ENCODE measurements at regions not wholly inside any gene's neighbourhood (a gene's known extent, or its start where the extent isn't known, plus 50 kb on each side); places are given as distances from the start of the nearest gene placed in this dataset.

DNA sequence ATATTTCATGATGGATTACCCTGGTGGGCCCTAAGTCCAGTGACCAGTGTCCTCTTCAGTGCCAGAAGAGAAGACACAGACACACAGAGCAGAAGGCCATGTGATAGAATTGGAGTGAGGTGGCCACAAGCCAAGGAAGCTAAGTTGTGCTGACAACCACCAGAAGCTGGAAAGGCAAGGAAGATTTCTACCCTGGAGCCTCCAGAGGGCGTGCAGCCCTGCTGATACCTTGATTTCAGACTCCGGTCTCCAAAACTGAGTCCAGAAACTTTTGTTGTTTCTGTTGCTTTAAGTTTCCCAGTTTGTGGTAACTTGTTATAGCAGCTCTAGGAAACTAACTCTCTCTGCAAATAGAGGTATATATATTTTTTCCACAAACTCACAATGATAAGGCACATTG lies 396.6 kb upstream of the ASIC2 start:
- TF ChIP-seq, protein P1, sequence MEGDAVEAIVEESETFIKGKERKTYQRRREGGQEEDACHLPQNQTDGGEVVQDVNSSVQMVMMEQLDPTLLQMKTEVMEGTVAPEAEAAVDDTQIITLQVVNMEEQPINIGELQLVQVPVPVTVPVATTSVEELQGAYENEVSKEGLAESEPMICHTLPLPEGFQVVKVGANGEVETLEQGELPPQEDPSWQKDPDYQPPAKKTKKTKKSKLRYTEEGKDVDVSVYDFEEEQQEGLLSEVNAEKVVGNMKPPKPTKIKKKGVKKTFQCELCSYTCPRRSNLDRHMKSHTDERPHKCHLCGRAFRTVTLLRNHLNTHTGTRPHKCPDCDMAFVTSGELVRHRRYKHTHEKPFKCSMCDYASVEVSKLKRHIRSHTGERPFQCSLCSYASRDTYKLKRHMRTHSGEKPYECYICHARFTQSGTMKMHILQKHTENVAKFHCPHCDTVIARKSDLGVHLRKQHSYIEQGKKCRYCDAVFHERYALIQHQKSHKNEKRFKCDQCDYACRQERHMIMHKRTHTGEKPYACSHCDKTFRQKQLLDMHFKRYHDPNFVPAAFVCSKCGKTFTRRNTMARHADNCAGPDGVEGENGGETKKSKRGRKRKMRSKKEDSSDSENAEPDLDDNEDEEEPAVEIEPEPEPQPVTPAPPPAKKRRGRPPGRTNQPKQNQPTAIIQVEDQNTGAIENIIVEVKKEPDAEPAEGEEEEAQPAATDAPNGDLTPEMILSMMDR (IDR thresholded peaks at IDR 0.05): no peak

DNA sequence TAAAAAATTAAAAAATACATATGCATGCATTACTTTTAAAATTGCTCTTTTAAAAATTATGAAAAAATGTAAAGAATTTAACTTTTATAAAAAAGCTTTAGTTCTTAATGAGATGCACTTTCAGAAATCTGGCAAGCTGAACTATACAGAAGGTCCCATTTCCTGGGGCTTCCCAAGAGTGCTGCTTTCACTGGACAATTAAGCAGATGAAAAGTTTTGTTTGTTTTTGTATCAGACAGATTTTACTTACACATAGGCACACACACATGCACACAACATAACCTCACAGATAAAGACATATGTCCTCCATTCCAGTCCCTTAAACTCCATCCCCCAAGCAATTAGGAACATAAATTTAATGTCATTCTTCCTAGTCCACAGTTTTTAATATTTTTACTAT lies 402.3 kb upstream of the ASIC2 start:
- Histone ChIP-seq H3K27me3 (peaks cover 62% of the 10 kb centered on the region), H3K4me1 (ENCODE audit: control insufficient read depth in 1 of 2, insufficient read depth in 1 of 2, low read depth in 1 of 2, low read length in 1 of 2) (no peaks in the 10 kb centered on the region), H3K4me3 (ENCODE audit: low read depth in 1 of 2, low read length in 1 of 2) (no peak overlapping the region), H3K27ac (no peak overlapping the region), H3K9me3 (no peaks in the 10 kb centered on the region), H3K36me3 (no peaks in the 10 kb centered on the region)
- TF ChIP-seq, protein P1 (IDR thresholded peaks at IDR 0.05): no peak

More for the DNA sequence above, 396.6 kb upstream of the ASIC2 start:
- Histone ChIP-seq H3K27ac (no peak overlapping the region), H3K4me3 (ENCODE audit: low read depth in 1 of 2, low read length in 1 of 2) (no peak overlapping the region), H3K27me3 (peaks cover 14% of the 10 kb centered on the region), H3K36me3 (no peaks in the 10 kb centered on the region), H3K9me3 (no peaks in the 10 kb centered on the region), H3K4me1 (ENCODE audit: control insufficient read depth in 1 of 2, insufficient read depth in 1 of 2, low read depth in 1 of 2, low read length in 1 of 2) (no peaks in the 10 kb centered on the region)

DNA sequence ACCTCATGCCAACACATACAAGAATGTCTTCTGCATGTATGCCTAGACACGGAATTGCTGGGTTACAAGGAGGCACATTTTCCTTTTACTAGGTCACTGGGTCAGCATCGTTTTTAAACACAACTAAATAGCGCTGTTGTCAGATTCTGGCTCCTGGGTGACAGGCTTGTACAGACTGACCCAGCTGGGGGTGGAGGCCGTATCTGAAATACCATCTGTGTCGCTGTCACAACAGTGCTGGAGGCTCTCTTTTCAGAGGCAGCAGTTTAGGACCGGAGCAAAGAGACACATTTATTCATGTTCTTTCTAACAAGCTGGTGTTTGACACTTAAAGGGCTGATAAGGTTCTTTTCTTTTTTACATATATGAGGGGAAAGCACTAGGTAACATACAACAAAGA lies 403.0 kb upstream of the ASIC2 start:
- Histone ChIP-seq H3K27me3 (peaks cover 65% of the 10 kb centered on the region), H3K4me1 (ENCODE audit: control insufficient read depth in 1 of 2, insufficient read depth in 1 of 2, low read depth in 1 of 2, low read length in 1 of 2) (no peaks in the 10 kb centered on the region), H3K9me3 (no peaks in the 10 kb centered on the region), H3K27ac (no peak overlapping the region), H3K36me3 (no peaks in the 10 kb centered on the region), H3K4me3 (ENCODE audit: low read depth in 1 of 2, low read length in 1 of 2) (no peak overlapping the region)
- TF ChIP-seq, protein P1 (IDR thresholded peaks at IDR 0.05): no peak

DNA sequence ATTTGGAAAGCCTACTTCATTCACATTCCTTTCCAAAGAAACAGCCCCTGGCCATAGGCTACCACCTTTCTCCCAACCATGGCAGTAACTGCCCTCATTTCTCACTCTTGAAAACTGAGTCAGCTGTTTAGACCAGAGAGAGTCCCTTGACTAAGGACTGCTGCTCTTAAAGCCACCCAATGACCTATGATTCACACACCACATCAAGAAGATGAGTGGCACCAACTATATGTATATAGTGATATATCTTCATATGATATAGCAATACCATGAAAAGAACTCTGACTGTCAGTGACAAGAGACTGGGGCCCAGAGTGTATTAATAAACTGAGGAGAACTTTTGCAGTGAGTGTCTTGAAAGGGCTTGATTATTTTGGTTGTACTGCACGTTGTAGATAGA lies 404.5 kb upstream of the ASIC2 start:
- Histone ChIP-seq H3K27me3 (peaks cover 65% of the 10 kb centered on the region), H3K36me3 (no peaks in the 10 kb centered on the region), H3K4me3 (ENCODE audit: low read depth in 1 of 2, low read length in 1 of 2) (no peak overlapping the region), H3K9me3 (no peaks in the 10 kb centered on the region), H3K27ac (no peak overlapping the region), H3K4me1 (ENCODE audit: control insufficient read depth in 1 of 2, insufficient read depth in 1 of 2, low read depth in 1 of 2, low read length in 1 of 2) (no peaks in the 10 kb centered on the region)
- TF ChIP-seq, protein P1 (IDR thresholded peaks at IDR 0.05): no peak

DNA sequence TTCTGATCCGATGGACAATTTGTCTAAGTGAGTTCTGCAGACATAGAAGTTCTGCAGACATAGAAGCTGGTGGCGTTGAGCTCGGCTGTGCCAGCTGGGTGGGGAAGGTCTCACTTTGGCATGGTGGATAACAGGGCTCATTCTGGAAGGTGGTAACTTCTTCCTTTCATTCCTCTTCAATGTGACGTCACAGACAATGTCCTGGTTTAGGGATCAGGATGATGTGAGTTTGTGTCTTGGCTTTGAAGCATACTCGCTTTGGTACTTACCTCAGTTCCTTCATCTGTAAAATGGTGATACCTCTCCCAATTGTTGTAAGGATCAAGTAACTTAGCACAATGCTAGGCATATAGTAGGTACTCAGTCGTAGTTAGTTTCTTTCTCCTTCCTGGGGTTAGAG lies 408.8 kb upstream of the ASIC2 start:
- Histone ChIP-seq H3K9me3 (no peaks in the 10 kb centered on the region), H3K4me1 (ENCODE audit: control insufficient read depth in 1 of 2, insufficient read depth in 1 of 2, low read depth in 1 of 2, low read length in 1 of 2) (no peaks in the 10 kb centered on the region), H3K27me3 (peaks cover 43% of the 10 kb centered on the region), H3K27ac (no peak overlapping the region), H3K4me3 (ENCODE audit: low read depth in 1 of 2, low read length in 1 of 2) (no peak overlapping the region), H3K36me3 (no peaks in the 10 kb centered on the region)
- TF ChIP-seq, protein P1 (IDR thresholded peaks at IDR 0.05): no peak

DNA sequence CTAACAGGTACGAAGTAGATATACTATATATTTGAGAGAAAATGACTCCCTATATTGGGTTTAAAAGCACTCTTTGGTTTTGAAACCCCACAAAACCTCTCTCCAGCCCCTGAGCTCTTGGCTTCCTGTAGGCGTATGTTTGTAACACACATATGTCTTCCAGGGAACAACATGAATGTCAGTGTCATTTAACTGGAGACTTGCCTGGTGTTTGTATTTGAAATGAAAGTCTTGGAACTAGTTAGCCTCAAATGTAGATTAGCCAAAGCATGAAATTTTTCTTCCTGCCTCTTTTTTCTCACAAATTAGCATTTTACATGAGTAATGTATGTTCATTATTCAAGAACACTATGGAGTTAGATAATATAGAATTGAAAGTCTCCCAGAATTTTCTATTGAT lies 411.8 kb upstream of the ASIC2 start:
- H3K4me1 ChIP-seq (ENCODE audit: control insufficient read depth in 1 of 2, insufficient read depth in 1 of 2, low read depth in 1 of 2, low read length in 1 of 2): no peaks in the 10 kb centered on the region
- H3K27me3 ChIP-seq: peaks cover 17% of the 10 kb centered on the region
- no peak overlapping the region for H3K4me3 ChIP-seq (ENCODE audit: low read depth in 1 of 2, low read length in 1 of 2)
- TF ChIP-seq, protein P1 (IDR thresholded peaks at IDR 0.05): no peak
- no peaks in the 10 kb centered on the region for H3K9me3 ChIP-seq
- H3K27ac ChIP-seq: no peak overlapping the region
- no peaks in the 10 kb centered on the region for H3K36me3 ChIP-seq

Data from neutrophil (primary cell).